ENCODE measurements at regions not wholly inside any gene's neighbourhood (a gene's known extent, or its start where the extent isn't known, plus 50 kb on each side); places are given as distances from the start of the nearest gene placed in this dataset.

- intact Hi-C loops (cut with micrococcal nuclease) = no loop called here
- no peak for TF ChIP-seq CTCF (IDR thresholded peaks at IDR 0.05; ENCODE audit: unreplicated experiment)
- no peak overlapping the region for H3K4me3 Mint-ChIP-seq (ENCODE audit: unreplicated experiment)
- no peaks in the 10 kb centered on the region for H3K36me3 Mint-ChIP-seq (ENCODE audit: insufficient read depth, unreplicated experiment)
- ChIA-PET POLR2A (no interaction called here), CTCF (no interaction called here)
- BruUV-seq (replicated peaks) = no TSS peak
- no peaks in the 10 kb centered on the region for H3K4me1 Mint-ChIP-seq (ENCODE audit: insufficient read depth, unreplicated experiment)
- H3K9me3 Mint-ChIP-seq (ENCODE audit: unreplicated experiment) = peaks cover 16% of the 10 kb centered on the region
- no peak for DNase-seq (ENCODE audit: unreplicated experiment)
- H3K27ac Mint-ChIP-seq (ENCODE audit: low read depth, unreplicated experiment) = no peak overlapping the region
- no peaks in the 10 kb centered on the region for H3K27me3 Mint-ChIP-seq (ENCODE audit: insufficient read depth, unreplicated experiment)
Measured at GRCh38 chr9:75639971-75640610, 250.4 kb upstream of the PCSK5 start.

- DNase-seq (ENCODE audit: unreplicated experiment) = no peak
- no peaks in the 10 kb centered on the region for H3K4me1 Mint-ChIP-seq (ENCODE audit: insufficient read depth, unreplicated experiment)
- no peak overlapping the region for H3K4me3 Mint-ChIP-seq (ENCODE audit: unreplicated experiment)
- CTCF ChIA-PET = interaction anchor here (0.7 kb wide), 1 partner anchor 1311 kb away, joined by 3 read pairs; no protein-coding TSS in a partner anchor
- H3K36me3 Mint-ChIP-seq (ENCODE audit: insufficient read depth, unreplicated experiment) = no peaks in the 10 kb centered on the region
- no peaks in the 10 kb centered on the region for H3K27me3 Mint-ChIP-seq (ENCODE audit: insufficient read depth, unreplicated experiment)
- peaks cover 7% of the 10 kb centered on the region for H3K9me3 Mint-ChIP-seq (ENCODE audit: unreplicated experiment)
- H3K27ac Mint-ChIP-seq (ENCODE audit: low read depth, unreplicated experiment) = no peak overlapping the region
- POLR2A ChIA-PET = no interaction called here
- no peak for TF ChIP-seq CTCF (IDR thresholded peaks at IDR 0.05; ENCODE audit: unreplicated experiment)
- no TSS peak for BruUV-seq (replicated peaks)
- intact Hi-C loops (cut with micrococcal nuclease) = no loop called here
Measured at GRCh38 chr9:75642522-75642921, 248.0 kb upstream of the PCSK5 start.

- no peaks in the 10 kb centered on the region for H3K4me1 Mint-ChIP-seq (ENCODE audit: insufficient read depth, unreplicated experiment)
- DNase-seq (ENCODE audit: unreplicated experiment) = no peak
- no TSS peak for BruUV-seq (replicated peaks)
- intact Hi-C loops (cut with micrococcal nuclease) = no loop called here
- TF ChIP-seq CTCF (IDR thresholded peaks at IDR 0.05; ENCODE audit: unreplicated experiment) = no peak
- CTCF ChIA-PET = no interaction called here
- no peak overlapping the region for H3K27ac Mint-ChIP-seq (ENCODE audit: low read depth, unreplicated experiment)
- no peaks in the 10 kb centered on the region for H3K36me3 Mint-ChIP-seq (ENCODE audit: insufficient read depth, unreplicated experiment)
- POLR2A ChIA-PET = no interaction called here
- no peaks in the 10 kb centered on the region for H3K27me3 Mint-ChIP-seq (ENCODE audit: insufficient read depth, unreplicated experiment)
- no peak overlapping the region for H3K4me3 Mint-ChIP-seq (ENCODE audit: unreplicated experiment)
- H3K9me3 Mint-ChIP-seq (ENCODE audit: unreplicated experiment) = peaks cover 7% of the 10 kb centered on the region
Measured at GRCh38 chr9:75644649-75645048, 245.8 kb upstream of the PCSK5 start.

GRCh38 chr9:75648034-75648433 lies 242.4 kb upstream of the PCSK5 start:
- no TSS peak for BruUV-seq (replicated peaks)
- intact Hi-C loops (cut with micrococcal nuclease) = no loop called here
- no peak overlapping the region for H3K27ac Mint-ChIP-seq (ENCODE audit: low read depth, unreplicated experiment)
- TF ChIP-seq CTCF (IDR thresholded peaks at IDR 0.05; ENCODE audit: unreplicated experiment) = no peak
- no peaks in the 10 kb centered on the region for H3K36me3 Mint-ChIP-seq (ENCODE audit: insufficient read depth, unreplicated experiment)
- H3K4me1 Mint-ChIP-seq (ENCODE audit: insufficient read depth, unreplicated experiment) = no peaks in the 10 kb centered on the region
- H3K4me3 Mint-ChIP-seq (ENCODE audit: unreplicated experiment) = no peak overlapping the region
- POLR2A ChIA-PET = no interaction called here
- H3K9me3 Mint-ChIP-seq (ENCODE audit: unreplicated experiment) = peaks cover 35% of the 10 kb centered on the region
- H3K27me3 Mint-ChIP-seq (ENCODE audit: insufficient read depth, unreplicated experiment) = no peaks in the 10 kb centered on the region
- CTCF ChIA-PET = no interaction called here
- DNase-seq (ENCODE audit: unreplicated experiment) = no peak

All from MCF 10A (cell line).